Adipocyte (in vitro differentiated cells): ENCODE measurements at regions not wholly inside any gene's neighbourhood (a gene's known extent, or its start where the extent isn't known, plus 50 kb on each side); places are given as distances from the start of the nearest gene placed in this dataset.
"Not testable (repeated sequence)": the region's sequence is repeated elsewhere in the genome, so short reads cannot be mapped to it uniquely, and the experiment has no call there.

Experiments used
- DNase-seq: peaks from one replicate; pipeline ENCODE4 v3.0.0-alpha.2; 2015; ENCODE audit warnings: low read depth
- H3K27me3 ChIP-seq: replicated peaks from 2 replicates; pipeline ENCODE4 v1.7.0; 2013; ENCODE audit warnings: mild to moderate bottlenecking, low read length, moderate library complexity; ENCODE audit not compliant: control insufficient read depth, insufficient read depth
- H3K36me3 ChIP-seq: 2 replicates; pipeline ENCODE4 v1.7.0; 2013; ENCODE audit warnings: low read length, mild to moderate bottlenecking, moderate library complexity; ENCODE audit not compliant: control insufficient read depth, insufficient read depth, severe bottlenecking
- H3K4me1 ChIP-seq: 2 replicates; pipeline ENCODE4 v1.7.0; 2013; ENCODE audit warnings: mild to moderate bottlenecking, low read length, moderate library complexity; ENCODE audit not compliant: control insufficient read depth, insufficient read depth
- H3K4me3 ChIP-seq: 2 replicates; pipeline ENCODE4 v1.7.0; 2013; ENCODE audit warnings: mild to moderate bottlenecking, low read length, moderate library complexity
- H3K9ac ChIP-seq: 2 replicates; pipeline ENCODE4 v1.7.0; 2013; ENCODE audit warnings: mild to moderate bottlenecking, low read length, moderate library complexity
- H3K9me3 ChIP-seq: 2 replicates; pipeline ENCODE4 v1.7.0; 2013; ENCODE audit warnings: mild to moderate bottlenecking, low read length, moderate library complexity; ENCODE audit not compliant: control insufficient read depth

DNA sequence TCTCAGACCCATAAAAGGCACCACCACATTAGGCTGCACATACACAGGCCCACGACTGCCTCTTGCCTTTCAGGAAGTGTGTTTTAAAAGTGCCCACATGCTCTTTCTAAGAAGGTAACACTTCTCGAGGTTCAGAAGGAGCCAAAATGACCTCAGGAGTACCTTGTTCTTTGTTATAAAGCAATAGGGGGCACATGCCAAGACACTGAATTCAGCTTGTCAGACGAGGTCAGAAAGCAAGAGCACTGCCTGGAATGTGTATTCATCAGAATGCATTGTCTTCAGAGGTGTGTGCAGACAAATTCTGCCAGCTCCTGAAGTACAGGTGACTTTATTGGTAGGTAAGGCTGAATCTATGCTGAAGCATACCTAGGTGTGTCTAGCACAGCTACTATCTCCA is 114.5 kb upstream of the IRX1 start:
- Histone ChIP-seq H3K36me3 (no peaks in the 10 kb centered on the region), H3K9me3 (no peaks in the 10 kb centered on the region), H3K9ac (no peak overlapping the region), H3K4me1 (no peaks in the 10 kb centered on the region), H3K27me3 (no peaks in the 10 kb centered on the region), H3K4me3 (no peak overlapping the region)
- no peak for DNase-seq

DNA sequence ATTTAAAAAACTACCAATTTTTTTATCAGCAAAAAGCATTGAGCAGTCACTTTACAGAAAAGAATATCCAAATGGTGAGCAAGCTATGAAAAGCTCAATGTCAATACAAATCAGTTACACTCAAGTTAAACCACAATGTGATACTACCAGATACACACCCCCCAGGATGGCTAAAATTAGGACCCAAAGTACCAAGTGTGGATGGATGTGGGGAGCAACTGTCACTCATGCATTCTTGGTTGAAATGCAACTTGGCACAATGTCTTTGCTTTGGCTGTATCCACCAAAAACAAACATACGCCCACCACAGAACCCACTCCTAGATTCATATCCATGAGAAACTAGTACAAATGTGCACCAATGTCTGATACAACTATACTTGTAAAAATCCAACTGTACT is 120.0 kb upstream of the IRX1 start:
- peaks cover 11% of the 10 kb centered on the region for H3K9me3 ChIP-seq
- no peak overlapping the region for H3K9ac ChIP-seq
- no peaks in the 10 kb centered on the region for H3K4me1 ChIP-seq
- DNase-seq = no peak
- no peaks in the 10 kb centered on the region for H3K27me3 ChIP-seq
- H3K4me3 ChIP-seq = no peak overlapping the region
- H3K36me3 ChIP-seq = no peaks in the 10 kb centered on the region

DNA sequence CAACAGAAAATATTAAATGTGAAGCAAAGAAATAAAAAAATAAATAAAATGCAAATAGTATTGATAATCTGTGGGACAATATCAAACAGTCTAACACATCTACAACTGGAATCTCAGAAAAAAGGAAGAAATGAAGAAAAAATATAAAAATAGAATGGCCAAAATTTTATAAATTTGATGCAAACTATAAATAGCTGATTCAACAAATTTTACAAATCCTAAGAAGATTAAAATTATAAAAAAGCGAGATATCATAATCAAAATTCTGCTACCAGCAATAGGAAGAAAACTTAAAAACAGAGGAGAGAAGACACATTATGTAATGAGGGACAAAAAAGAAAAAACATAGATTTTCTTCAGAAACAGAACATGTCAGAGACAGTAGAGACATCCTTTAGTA is 129.2 kb upstream of the IRX1 start:
- no peak overlapping the region for H3K9ac ChIP-seq
- no peak overlapping the region for H3K4me3 ChIP-seq
- no peak for DNase-seq
- no peaks in the 10 kb centered on the region for H3K27me3 ChIP-seq
- H3K9me3 ChIP-seq = no peaks in the 10 kb centered on the region
- no peaks in the 10 kb centered on the region for H3K4me1 ChIP-seq
- H3K36me3 ChIP-seq = no peaks in the 10 kb centered on the region

DNA sequence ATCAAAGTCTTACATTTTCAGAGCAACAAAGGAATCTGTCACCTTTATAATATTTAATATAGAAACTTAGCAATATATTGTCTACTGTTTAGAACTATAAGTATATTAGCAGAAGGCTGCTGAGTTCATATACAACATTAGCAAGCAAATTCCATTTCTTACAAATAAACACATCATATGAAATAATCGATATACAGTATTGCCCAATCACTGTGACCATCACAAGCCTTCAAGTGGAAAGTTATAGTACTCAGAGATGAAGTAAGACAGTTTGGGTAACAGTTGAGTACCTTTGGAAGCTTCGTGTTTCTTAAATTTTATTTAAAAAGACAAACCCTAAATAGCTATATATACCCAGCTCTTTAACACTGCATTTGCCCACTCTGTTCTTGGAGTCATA is 135.2 kb upstream of the IRX1 start:
- no peak for DNase-seq
- Histone ChIP-seq H3K4me1 (no peaks in the 10 kb centered on the region), H3K27me3 (no peaks in the 10 kb centered on the region), H3K9ac (no peak overlapping the region), H3K9me3 (no peaks in the 10 kb centered on the region), H3K4me3 (no peak overlapping the region), H3K36me3 (no peaks in the 10 kb centered on the region)

DNA sequence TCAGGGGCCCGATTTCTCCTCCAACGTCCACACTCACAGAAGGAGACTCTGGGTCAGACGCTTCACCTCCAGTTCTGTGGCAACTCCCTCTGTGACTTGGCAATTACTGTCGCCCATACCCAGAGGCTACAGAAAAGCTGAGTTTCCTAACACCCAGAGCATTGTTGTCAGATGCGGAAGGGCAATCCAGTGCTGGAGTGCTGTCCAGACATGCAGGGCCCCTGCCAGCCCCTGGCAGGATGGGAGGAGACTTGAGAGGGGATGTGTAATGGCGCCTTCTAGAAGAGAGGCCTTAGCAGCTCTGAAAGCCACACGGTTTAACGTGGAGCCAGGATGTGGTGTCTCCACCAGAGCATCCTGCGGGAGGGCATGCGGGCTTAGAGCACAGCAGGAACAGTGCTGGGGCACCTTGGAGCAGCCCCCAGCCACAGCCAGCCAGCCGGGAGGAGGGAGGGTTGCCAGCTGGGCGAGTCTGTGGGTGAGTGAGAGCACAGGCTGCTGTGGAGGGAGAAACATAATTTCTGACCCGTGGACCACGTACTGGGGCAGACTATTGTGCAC is 139.4 kb upstream of the IRX1 start:
- Histone ChIP-seq H3K9me3 (no peaks in the 10 kb centered on the region), H3K4me1 (no peaks in the 10 kb centered on the region), H3K4me3 (no peak overlapping the region), H3K9ac (no peak overlapping the region), H3K27me3 (no peaks in the 10 kb centered on the region), H3K36me3 (no peaks in the 10 kb centered on the region)
- no peak for DNase-seq

DNA sequence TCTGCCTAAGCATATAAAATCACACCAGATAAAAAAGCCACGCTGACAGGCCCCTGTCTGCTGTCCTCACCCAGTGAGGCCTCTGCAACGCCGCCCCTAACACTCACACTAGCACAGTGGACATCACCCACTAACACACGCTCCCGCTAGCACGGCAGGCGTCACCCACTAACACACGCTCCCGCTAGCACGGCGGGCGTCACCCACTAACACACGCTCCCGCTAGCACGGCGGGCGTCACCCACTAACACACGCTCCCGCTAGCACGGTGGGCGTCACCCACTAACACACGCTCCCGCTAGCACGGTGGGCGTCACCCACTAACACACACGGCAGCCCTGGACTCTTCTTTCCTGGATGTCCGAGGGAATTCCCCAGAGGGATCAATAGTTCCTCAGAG is 141.6 kb upstream of the IRX1 start:
- H3K36me3 ChIP-seq, H3K4me3 ChIP-seq, H3K9ac ChIP-seq, DNase-seq, H3K4me1 ChIP-seq, H3K27me3 ChIP-seq, H3K9me3 ChIP-seq: not testable (repeated sequence)

DNA sequence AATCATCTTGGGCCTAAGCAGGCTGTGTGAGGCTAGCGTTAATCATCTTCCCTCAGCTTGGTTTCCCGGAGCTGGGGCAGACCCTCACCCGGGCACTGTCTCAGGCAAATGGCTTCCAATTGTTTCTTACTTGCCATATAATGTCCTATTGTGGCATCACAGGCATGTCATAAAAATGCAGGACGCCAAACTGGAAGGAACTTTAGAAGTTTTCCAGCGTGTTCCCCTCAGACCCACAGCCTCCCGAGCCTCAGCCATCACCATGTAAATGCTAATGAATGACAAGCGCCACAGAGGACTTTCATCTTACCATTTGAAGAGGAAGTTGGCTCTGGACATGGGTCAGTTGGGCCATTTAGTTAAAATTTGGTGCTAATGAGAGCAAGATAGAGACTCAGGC is 143.0 kb upstream of the IRX1 start:
- no peaks in the 10 kb centered on the region for H3K9me3 ChIP-seq
- H3K4me1 ChIP-seq = no peaks in the 10 kb centered on the region
- H3K27me3 ChIP-seq = no peaks in the 10 kb centered on the region
- no peak overlapping the region for H3K9ac ChIP-seq
- H3K36me3 ChIP-seq = no peaks in the 10 kb centered on the region
- no peak overlapping the region for H3K4me3 ChIP-seq
- no peak for DNase-seq

DNA sequence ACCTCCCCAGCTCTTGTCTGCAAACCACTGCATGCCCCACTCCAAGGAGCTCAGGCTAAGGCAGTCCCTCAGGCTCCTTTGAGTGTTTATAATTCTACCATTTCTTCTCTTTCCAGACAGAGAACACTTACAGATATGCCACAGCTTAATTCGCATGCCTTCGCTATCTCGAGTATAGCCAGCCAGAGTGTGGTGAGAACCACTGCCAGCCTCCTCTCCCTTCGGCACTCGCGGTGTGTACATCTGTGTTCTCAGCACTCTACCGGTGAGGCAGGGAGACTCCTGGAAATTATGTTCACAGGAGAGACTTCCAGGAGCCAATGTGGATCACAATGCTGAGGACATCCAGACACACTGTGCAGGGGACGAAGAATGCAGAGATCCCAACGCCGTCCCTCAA is 143.7 kb upstream of the IRX1 start:
- Histone ChIP-seq H3K27me3 (no peaks in the 10 kb centered on the region), H3K9ac (no peak overlapping the region), H3K4me3 (no peak overlapping the region), H3K4me1 (no peaks in the 10 kb centered on the region), H3K36me3 (no peaks in the 10 kb centered on the region), H3K9me3 (no peaks in the 10 kb centered on the region)
- DNase-seq = no peak

DNA sequence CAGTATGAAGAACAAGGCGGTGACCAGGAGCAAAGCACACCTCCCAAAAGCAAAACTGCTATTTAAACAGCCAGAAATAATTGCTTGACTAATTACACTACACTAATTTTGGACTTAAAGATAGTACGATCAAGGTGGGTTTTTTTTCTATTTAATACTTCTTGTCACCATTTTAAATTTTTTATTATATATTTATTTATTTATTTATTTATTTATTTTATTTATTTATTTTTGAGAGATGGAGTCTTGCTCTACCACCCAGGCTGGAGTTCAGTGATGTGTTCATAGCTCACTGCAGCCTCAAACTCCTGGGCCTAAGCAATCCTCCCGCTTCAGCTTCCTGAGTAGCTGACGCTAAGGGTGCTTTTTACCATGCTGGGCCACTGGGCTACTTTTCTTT is 146.2 kb upstream of the IRX1 start:
- Histone ChIP-seq H3K9me3 (no peaks in the 10 kb centered on the region), H3K36me3 (no peaks in the 10 kb centered on the region), H3K4me1 (no peaks in the 10 kb centered on the region), H3K27me3 (no peaks in the 10 kb centered on the region), H3K9ac (no peak overlapping the region), H3K4me3 (no peak overlapping the region)
- DNase-seq = no peak

DNA sequence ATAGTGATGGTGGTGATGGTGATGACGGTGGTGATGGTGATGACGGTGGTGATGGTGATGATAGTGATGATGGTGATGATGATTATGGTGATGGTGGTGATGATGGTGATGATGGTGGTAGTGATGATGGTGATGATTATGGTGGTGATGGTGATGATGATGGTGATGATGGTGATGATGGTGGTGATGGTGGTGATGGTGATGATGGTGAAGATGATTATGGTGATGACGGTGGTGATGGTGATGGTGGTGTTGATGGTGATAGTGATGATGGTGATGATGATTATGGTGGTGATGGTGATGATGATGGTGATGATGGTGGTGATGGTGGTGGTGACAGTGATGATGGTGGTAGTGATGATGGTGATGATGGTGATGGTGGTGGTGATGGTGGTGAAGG is 149.2 kb upstream of the IRX1 start:
- H3K27me3 ChIP-seq = no peaks in the 10 kb centered on the region
- H3K4me1 ChIP-seq = no peaks in the 10 kb centered on the region
- H3K9ac ChIP-seq = no peak overlapping the region
- no peaks in the 10 kb centered on the region for H3K9me3 ChIP-seq
- H3K36me3 ChIP-seq = no peaks in the 10 kb centered on the region
- DNase-seq = no peak
- H3K4me3 ChIP-seq = no peak overlapping the region

DNA sequence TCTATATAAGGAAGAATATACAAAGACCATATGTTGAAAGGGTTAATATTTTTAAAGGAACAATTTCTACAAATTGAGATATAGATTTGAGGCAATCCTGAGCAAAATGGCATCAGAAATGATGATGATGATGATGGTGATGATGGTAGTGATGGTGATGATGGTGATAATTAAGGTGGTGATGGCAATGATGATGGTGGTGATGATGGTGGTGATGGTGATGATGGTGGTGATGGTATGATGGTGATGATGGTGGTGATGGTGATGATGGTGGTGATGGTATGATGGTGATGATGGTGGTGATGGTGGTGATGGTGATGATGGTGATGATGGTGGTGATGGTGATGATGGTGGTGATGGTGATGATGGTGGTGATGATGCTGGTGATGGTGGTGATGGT is 150.1 kb upstream of the IRX1 start:
- H3K9me3 ChIP-seq, H3K4me1 ChIP-seq, H3K9ac ChIP-seq, H3K36me3 ChIP-seq, DNase-seq, H3K27me3 ChIP-seq, H3K4me3 ChIP-seq: not testable (repeated sequence)

DNA sequence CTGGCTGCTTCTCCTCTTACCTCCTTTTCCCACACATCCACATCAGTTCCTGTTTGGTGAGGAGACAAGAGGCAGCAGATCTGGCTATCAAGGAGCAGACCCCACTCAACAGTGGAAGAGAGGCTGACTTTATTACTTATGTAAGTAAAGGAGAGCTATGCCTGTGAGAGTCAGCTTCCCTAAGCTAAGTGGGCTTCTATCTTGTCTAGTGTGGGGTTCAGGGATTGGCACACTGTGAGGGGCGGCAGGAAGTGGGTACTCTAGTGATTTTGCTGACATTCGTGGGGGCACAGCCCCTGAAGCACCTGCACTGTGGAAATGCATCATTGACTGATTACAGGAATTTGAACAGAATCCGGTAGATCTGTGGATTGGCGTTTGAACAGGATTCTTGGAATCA is 163.5 kb upstream of the IRX1 start:
- H3K9ac ChIP-seq = no peak overlapping the region
- no peaks in the 10 kb centered on the region for H3K27me3 ChIP-seq
- H3K9me3 ChIP-seq = no peaks in the 10 kb centered on the region
- no peak for DNase-seq
- H3K36me3 ChIP-seq = no peaks in the 10 kb centered on the region
- no peaks in the 10 kb centered on the region for H3K4me1 ChIP-seq
- no peak overlapping the region for H3K4me3 ChIP-seq
